ENCODE measurements at regions not wholly inside any gene's neighbourhood (a gene's known extent, or its start where the extent isn't known, plus 50 kb on each side); places are given as distances from the start of the nearest gene placed in this dataset.
"Not testable (repeated sequence)": the region's sequence is repeated elsewhere in the genome, so short reads cannot be mapped to it uniquely, and the experiment has no call there.

- not testable (repeated sequence) for H3K27me3 ChIP-seq (ENCODE audit: insufficient read depth, poor library complexity, severe bottlenecking); H3K27ac ChIP-seq (ENCODE audit: poor library complexity, severe bottlenecking); H3K9me3 ChIP-seq (ENCODE audit: severe bottlenecking); ATAC-seq (ENCODE audit: low read depth); H3K36me3 ChIP-seq (ENCODE audit: low read depth); H3K4me1 ChIP-seq (ENCODE audit: insufficient read depth, poor library complexity, severe bottlenecking); DNase-seq (ENCODE audit: low spot score); H3K4me3 ChIP-seq (ENCODE audit: severe bottlenecking)
Measured at GRCh38 chr12:9481289-9481688, 126.4 kb downstream of the KLRB1 start.

GRCh38 chr12:9474197-9474596 is 133.5 kb downstream of the KLRB1 start:
- not testable (repeated sequence) for H3K27me3 ChIP-seq (ENCODE audit: insufficient read depth, poor library complexity, severe bottlenecking); H3K4me3 ChIP-seq (ENCODE audit: severe bottlenecking); H3K9me3 ChIP-seq (ENCODE audit: severe bottlenecking); ATAC-seq (ENCODE audit: low read depth); DNase-seq (ENCODE audit: low spot score); H3K36me3 ChIP-seq (ENCODE audit: low read depth); H3K4me1 ChIP-seq (ENCODE audit: insufficient read depth, poor library complexity, severe bottlenecking); H3K27ac ChIP-seq (ENCODE audit: poor library complexity, severe bottlenecking)

GRCh38 chr12:9473638-9474037 is 134.1 kb downstream of the KLRB1 start:
- H3K27me3 ChIP-seq (ENCODE audit: insufficient read depth, poor library complexity, severe bottlenecking); H3K4me1 ChIP-seq (ENCODE audit: insufficient read depth, poor library complexity, severe bottlenecking); ATAC-seq (ENCODE audit: low read depth); H3K9me3 ChIP-seq (ENCODE audit: severe bottlenecking); H3K36me3 ChIP-seq (ENCODE audit: low read depth); DNase-seq (ENCODE audit: low spot score); H3K27ac ChIP-seq (ENCODE audit: poor library complexity, severe bottlenecking); H3K4me3 ChIP-seq (ENCODE audit: severe bottlenecking): not testable (repeated sequence)

- H3K9me3 ChIP-seq (ENCODE audit: severe bottlenecking); H3K36me3 ChIP-seq (ENCODE audit: low read depth); ATAC-seq (ENCODE audit: low read depth); H3K27ac ChIP-seq (ENCODE audit: poor library complexity, severe bottlenecking); H3K4me3 ChIP-seq (ENCODE audit: severe bottlenecking); H3K27me3 ChIP-seq (ENCODE audit: insufficient read depth, poor library complexity, severe bottlenecking); DNase-seq (ENCODE audit: low spot score); H3K4me1 ChIP-seq (ENCODE audit: insufficient read depth, poor library complexity, severe bottlenecking): not testable (repeated sequence)
Measured at GRCh38 chr12:9471501-9471900, 136.2 kb downstream of the KLRB1 start.

GRCh38 chr12:9470367-9470766 is 137.3 kb downstream of the KLRB1 start:
- H3K4me1 ChIP-seq (ENCODE audit: insufficient read depth, poor library complexity, severe bottlenecking); H3K27me3 ChIP-seq (ENCODE audit: insufficient read depth, poor library complexity, severe bottlenecking); H3K9me3 ChIP-seq (ENCODE audit: severe bottlenecking); ATAC-seq (ENCODE audit: low read depth); H3K27ac ChIP-seq (ENCODE audit: poor library complexity, severe bottlenecking); H3K4me3 ChIP-seq (ENCODE audit: severe bottlenecking); H3K36me3 ChIP-seq (ENCODE audit: low read depth); DNase-seq (ENCODE audit: low spot score): not testable (repeated sequence)

GRCh38 chr12:9469956-9470355 is 137.8 kb downstream of the KLRB1 start:
- not testable (repeated sequence) for H3K27me3 ChIP-seq (ENCODE audit: insufficient read depth, poor library complexity, severe bottlenecking); H3K9me3 ChIP-seq (ENCODE audit: severe bottlenecking); H3K4me1 ChIP-seq (ENCODE audit: insufficient read depth, poor library complexity, severe bottlenecking); H3K36me3 ChIP-seq (ENCODE audit: low read depth); H3K4me3 ChIP-seq (ENCODE audit: severe bottlenecking); ATAC-seq (ENCODE audit: low read depth); H3K27ac ChIP-seq (ENCODE audit: poor library complexity, severe bottlenecking); DNase-seq (ENCODE audit: low spot score)

GRCh38 chr12:9469463-9469862 is 138.3 kb downstream of the KLRB1 start:
- H3K27me3 ChIP-seq (ENCODE audit: insufficient read depth, poor library complexity, severe bottlenecking); H3K36me3 ChIP-seq (ENCODE audit: low read depth); DNase-seq (ENCODE audit: low spot score); H3K9me3 ChIP-seq (ENCODE audit: severe bottlenecking); ATAC-seq (ENCODE audit: low read depth); H3K27ac ChIP-seq (ENCODE audit: poor library complexity, severe bottlenecking); H3K4me3 ChIP-seq (ENCODE audit: severe bottlenecking); H3K4me1 ChIP-seq (ENCODE audit: insufficient read depth, poor library complexity, severe bottlenecking): not testable (repeated sequence)

GRCh38 chr12:9468998-9469397 is 138.7 kb downstream of the KLRB1 start:
- H3K27me3 ChIP-seq (ENCODE audit: insufficient read depth, poor library complexity, severe bottlenecking); ATAC-seq (ENCODE audit: low read depth); H3K9me3 ChIP-seq (ENCODE audit: severe bottlenecking); H3K4me3 ChIP-seq (ENCODE audit: severe bottlenecking); H3K4me1 ChIP-seq (ENCODE audit: insufficient read depth, poor library complexity, severe bottlenecking); DNase-seq (ENCODE audit: low spot score); H3K36me3 ChIP-seq (ENCODE audit: low read depth); H3K27ac ChIP-seq (ENCODE audit: poor library complexity, severe bottlenecking): not testable (repeated sequence)

GRCh38 chr12:9468144-9468543 is 139.6 kb downstream of the KLRB1 start:
- H3K9me3 ChIP-seq (ENCODE audit: severe bottlenecking); H3K4me1 ChIP-seq (ENCODE audit: insufficient read depth, poor library complexity, severe bottlenecking); H3K27ac ChIP-seq (ENCODE audit: poor library complexity, severe bottlenecking); ATAC-seq (ENCODE audit: low read depth); H3K36me3 ChIP-seq (ENCODE audit: low read depth); H3K4me3 ChIP-seq (ENCODE audit: severe bottlenecking); DNase-seq (ENCODE audit: low spot score); H3K27me3 ChIP-seq (ENCODE audit: insufficient read depth, poor library complexity, severe bottlenecking): not testable (repeated sequence)
